B cell (primary cell): ENCODE measurements at regions not wholly inside any gene's neighbourhood (a gene's known extent, or its start where the extent isn't known, plus 50 kb on each side); places are given as distances from the start of the nearest gene placed in this dataset.

Experiments used
- ATAC-seq: fragments of 200-7000 bp; cut with Tn5 transposase; one replicate; pipeline ENCODE4 v1.10.0; 2021; ENCODE audit warnings: low read depth, mild to moderate bottlenecking, moderate number of reproducible peaks, moderate library complexity
- CTCF ChIA-PET: fragments of 350-600 bp; sonication (Branson Sonifier 250); formaldehyde crosslinking; loops from one replicate; lab custom pipeline; 2021; ENCODE audit warnings: antibody characterized with exemption, inconsistent platforms; lab: Charles Lee
- POLR2A ChIA-PET: fragments of 350-600 bp; sonication (Branson Sonifier 250); formaldehyde crosslinking; loops from one replicate; lab custom pipeline; 2021; ENCODE audit warnings: antibody characterized with exemption; lab: Charles Lee
- DNase-seq: peaks from one replicate; pipeline ENCODE4 v3.0.0; 2013
- H2AFZ ChIP-seq: 2 replicates; pipeline ENCODE4 v1.6.1; 2012; ENCODE audit warnings: mild to moderate bottlenecking, low read depth, low read length; ENCODE audit not compliant: insufficient read depth, poor library complexity, severe bottlenecking
- H3K27ac ChIP-seq, 2 donors: 1 replicate in 1 of 2; 2 replicates in 1 of 2; pipeline ENCODE4 v1.5.1; 2012 to 2013; ENCODE audit warnings: low read length in 2 of 2, mild to moderate bottlenecking in 2 of 2, moderate library complexity in 1 of 2
- H3K27me3 ChIP-seq, 4 experiments: fragments of 200-600 bp in 1 of 4; sonication (generic) in 1 of 4; replicated peaks in 1 of 4; 1 replicate in 2 of 4; 2 replicates in 2 of 4; pipeline versions ENCODE4 v1.6.1 to v1.7.0; 2013 to 2016; ENCODE audit warnings: low read length in 3 of 4, mild to moderate bottlenecking in 2 of 4, mixed read lengths in 1 of 4, moderate library complexity in 1 of 4; ENCODE audit not compliant: insufficient read depth in 4 of 4, control insufficient read depth in 3 of 4; ENCODE audit errors: control extremely low read depth in 1 of 4
- H3K36me3 ChIP-seq, 2 experiments: replicated peaks in 1 of 2; 1 replicate in 1 of 2; 2 replicates in 1 of 2; pipeline versions ENCODE4 v1.6.1 to v1.7.1; 2013; ENCODE audit warnings: low read length in 1 of 2; ENCODE audit not compliant: insufficient read depth in 2 of 2, control insufficient read depth in 1 of 2; ENCODE audit errors: control extremely low read depth in 1 of 2, extremely low read depth in 1 of 2
- H3K4me1 ChIP-seq, 2 donors: fragments of 200-600 bp in 1 of 2; sonication (generic) in 1 of 2; 1 replicate in 1 of 2; 2 replicates in 1 of 2; pipeline versions ENCODE4 v1.5.1 to v1.6.1; 2013 to 2017; ENCODE audit warnings: low read length in 2 of 2; ENCODE audit not compliant: control insufficient read depth in 2 of 2, insufficient read depth in 2 of 2
- H3K4me2 ChIP-seq: replicated peaks from 2 replicates; pipeline ENCODE3; 2012; ENCODE audit warnings: mild to moderate bottlenecking, low read depth, low read length; ENCODE audit not compliant: poor library complexity, severe bottlenecking
- H3K4me3 ChIP-seq, 5 experiments: fragments of 200-600 bp in 1 of 5; sonication (generic) in 1 of 5; 1 replicate in 3 of 5; 2 replicates in 2 of 5; pipeline versions ENCODE4 v1.5.1 to v1.7.0; 2011 to 2016; ENCODE audit warnings: low read length in 4 of 5, mild to moderate bottlenecking in 4 of 5, low read depth in 2 of 5, control low read depth in 1 of 5, moderate library complexity in 1 of 5; ENCODE audit not compliant: insufficient read depth in 1 of 5; ENCODE audit errors: control extremely low read depth in 1 of 5, extremely low read depth in 1 of 5
- H3K79me2 ChIP-seq: fragments of 200-600 bp; sonication (generic); one replicate; pipeline ENCODE4 v1.6.0; 2016; ENCODE audit warnings: low read length; ENCODE audit not compliant: control insufficient read depth, insufficient read depth
- H3K9ac ChIP-seq: fragments of 200-600 bp; sonication (generic); 2 replicates; pipeline ENCODE4 v1.6.1; 2017; ENCODE audit warnings: mild to moderate bottlenecking, low read length, moderate library complexity
- H3K9me3 ChIP-seq, 3 donors: one replicate each; pipeline versions ENCODE4 v1.6.1 to v1.7.1; 2013; ENCODE audit warnings: low read length in 2 of 3; ENCODE audit not compliant: control insufficient read depth in 2 of 3, insufficient read depth in 1 of 3; ENCODE audit errors: control extremely low read depth in 1 of 3
- H4K20me1 ChIP-seq: 2 replicates; pipeline ENCODE4 v1.6.0; 2012; ENCODE audit warnings: mild to moderate bottlenecking, low read length; ENCODE audit not compliant: insufficient read depth, control insufficient read depth, poor library complexity, severe bottlenecking
- H3K27ac Mint-ChIP-seq: one replicate; pipeline ENCODE4 v1.8.0; 2021; ENCODE audit warnings: mixed read lengths
- H3K27me3 Mint-ChIP-seq: one replicate; pipeline ENCODE4 v1.8.0; 2021; ENCODE audit warnings: mixed read lengths
- H3K4me1 Mint-ChIP-seq: one replicate; pipeline ENCODE4 v1.8.0; 2021; ENCODE audit warnings: mixed read lengths
- H3K4me3 Mint-ChIP-seq: one replicate; pipeline ENCODE4 v1.8.0; 2021; ENCODE audit warnings: mixed read lengths
- H3K9me3 Mint-ChIP-seq: one replicate; pipeline ENCODE4 v1.8.0; 2022; ENCODE audit warnings: mixed read lengths; ENCODE audit not compliant: insufficient read depth
- CTCF ChIP-seq: fragments of 200-600 bp; IDR thresholded peaks from one replicate; pipeline ENCODE4 v1.8.0; 2022; ENCODE audit warnings: antibody characterized with exemption, mild to moderate bottlenecking
- EZH2 ChIP-seq: IDR thresholded peaks from 2 replicates; pipeline ENCODE4 v1.6.1; 2012; ENCODE audit warnings: borderline replicate concordance, low read depth, mild to moderate bottlenecking, moderate library complexity, low read length; ENCODE audit not compliant: insufficient read depth, poor library complexity, severe bottlenecking
- WGBS: methylation state at CpG from one replicate; pipeline ENCODE4 v1.1.5; 2013; ENCODE audit warnings: missing lambda C conversion rate; ENCODE audit not compliant: insufficient coverage; 5-methylcytosine and 5-hydroxymethylcytosine counted together
- intact Hi-C: fragments of 100-400 bp; cut with micrococcal nuclease; formaldehyde crosslinking; loops from one replicate; pipeline ENCODE4 v1.10.0; 2022

DNA sequence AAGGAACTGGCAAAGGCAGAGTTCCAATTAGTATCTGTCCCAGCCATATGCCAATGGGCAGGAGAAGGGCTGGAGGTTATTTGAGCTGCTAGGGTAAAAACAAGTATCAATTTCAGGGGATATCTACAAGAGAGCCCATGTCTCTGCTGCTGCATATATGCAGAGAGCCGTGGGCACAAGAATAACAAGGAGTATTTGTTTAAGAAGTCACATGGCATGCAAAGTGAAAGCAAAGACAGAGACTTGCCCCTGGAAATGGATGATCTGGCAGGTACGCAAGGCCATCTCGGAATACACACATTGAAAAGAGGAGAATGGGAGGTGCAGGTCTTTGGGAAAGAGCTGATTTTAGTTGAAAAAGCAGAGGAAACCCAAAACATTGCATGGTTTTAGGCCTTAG is 170.6 kb downstream of the EVA1A start:
- CTCF ChIA-PET = interaction anchor here (1.3 kb wide), 1 partner anchor 191 kb away, joined by 4 read pairs; the partner anchor contains the start of gene TACR1
- H3K4me3 ChIP-seq = no peak overlapping the region
- Mint-ChIP-seq H3K4me1 (peaks cover 56% of the 10 kb centered on the region), H3K4me3 (no peak overlapping the region), H3K9me3 (no peaks in the 10 kb centered on the region), H3K27me3 (no peaks in the 10 kb centered on the region), H3K27ac (peak overlapping the region; percentile 74)
- no peak for TF ChIP-seq CTCF
- no peak for TF ChIP-seq EZH2
- no peaks in the 10 kb centered on the region for H3K27me3 ChIP-seq
- ATAC-seq (no peak), DNase-seq (no peak)
- no peaks in the 10 kb centered on the region for H3K36me3 ChIP-seq
- H3K79me2 ChIP-seq = peaks cover 11% of the 10 kb centered on the region
- H3K4me1 ChIP-seq = peaks cover 7 to 17% of the 10 kb centered on the region in 2 donors
- no peak overlapping the region for H3K27ac ChIP-seq
- no peaks in the 10 kb centered on the region for H4K20me1 ChIP-seq
- no peak overlapping the region for H3K9ac ChIP-seq
- no peaks in the 10 kb centered on the region for H3K9me3 ChIP-seq
- POLR2A ChIA-PET = no interaction called here
- H2AFZ ChIP-seq = no peak overlapping the region
- 97% methylated on average over 3 of the region's 3 CpGs for WGBS
- intact Hi-C loops = no loop called here
- H3K4me2 ChIP-seq = no peak overlapping the region

- no peaks in the 10 kb centered on the region for H3K9me3 Mint-ChIP-seq
- no peaks in the 10 kb centered on the region for H3K9me3 ChIP-seq
- intact Hi-C loops = no loop called here
- H3K4me3 ChIP-seq = no peak overlapping the region
- H3K27me3 Mint-ChIP-seq = no peaks in the 10 kb centered on the region
- DNase-seq (peak; percentile 42), ATAC-seq (peak; percentile 98)
- H3K36me3 ChIP-seq = no peaks in the 10 kb centered on the region
- 0% methylated on average over 1 of the region's 2 CpGs for WGBS
- peak overlapping the region; percentile 44 for H3K4me2 ChIP-seq
- TF ChIP-seq CTCF (no peak), EZH2 (no peak)
- H3K27me3 ChIP-seq = no peaks in the 10 kb centered on the region
- H3K79me2 ChIP-seq = peaks cover 6% of the 10 kb centered on the region
- no peaks in the 10 kb centered on the region for H4K20me1 ChIP-seq
- H2AFZ ChIP-seq = no peak overlapping the region
- peak overlapping the region; percentile 21 for H3K27ac Mint-ChIP-seq
- no peak overlapping the region for H3K9ac ChIP-seq
- peaks cover 50% of the 10 kb centered on the region for H3K4me1 Mint-ChIP-seq
- H3K4me1 ChIP-seq = peaks cover 7 to 17% of the 10 kb centered on the region in 2 donors
- no peak overlapping the region for H3K27ac ChIP-seq
- peak overlapping the region; percentile 42 for H3K4me3 Mint-ChIP-seq
- POLR2A ChIA-PET = no interaction called here
- CTCF ChIA-PET = no interaction called here
These were observed 171.5 kb downstream of the EVA1A start for GRCh38 chr2:75389271-75389670.
